H1 (cell line): ENCODE measurements at regions not wholly inside any gene's neighbourhood (a gene's known extent, or its start where the extent isn't known, plus 50 kb on each side); places are given as distances from the start of the nearest gene placed in this dataset.

Experiments used
- CEBPB ChIP-seq: IDR thresholded peaks from 2 replicates; pipeline ENCODE4 v1.6.1; 2012; ENCODE audit warnings: low read depth, low read length
- CTCF ChIP-seq, 3 experiments: IDR thresholded peaks; 1 replicate in 2 of 3; 2 replicates in 1 of 3; pipeline versions ENCODE4 v1.5.1 to v1.6.1; 2011; ENCODE audit warnings: low read length in 3 of 3, mild to moderate bottlenecking in 3 of 3, inconsistent platforms in 2 of 3, low read depth in 1 of 3, moderate library complexity in 1 of 3; ENCODE audit not compliant: insufficient read depth in 1 of 3; ENCODE audit errors: control extremely low read depth in 1 of 3
- GTF2F1 ChIP-seq: IDR thresholded peaks from 2 replicates; pipeline ENCODE4 v1.6.1; 2012; ENCODE audit warnings: low read depth, low read length, improper control_type of control experiment, borderline replicate concordance
- JUN ChIP-seq: IDR thresholded peaks from 2 replicates; pipeline ENCODE4 v1.6.1; 2011; ENCODE audit warnings: low read depth, mild to moderate bottlenecking, improper control_type of control experiment, low read length
- TBP ChIP-seq: IDR thresholded peaks from 2 replicates; pipeline ENCODE4 v1.6.1; 2011; ENCODE audit warnings: low read depth, low read length, improper control_type of control experiment

- TF ChIP-seq GTF2F1 (no peak), TBP (no peak), JUN (no peak), CTCF (IDR thresholded peaks at IDR 0.05; ENCODE audit: control extremely low read depth in 1 of 3, insufficient read depth in 1 of 3, low read depth in 1 of 3, low read length in 3 of 3) (peak; percentile 38 to 41 (median 39)), CEBPB (no peak)
- TF ChIP-seq, all 59 proteins: peak for 3
These were observed 112.3 kb upstream of the GDNF start (continued) for GRCh38 chr5:37951946-37952721.
